SKM-1 (cell line): ENCODE measurements at regions not wholly inside any gene's neighbourhood (a gene's known extent, or its start where the extent isn't known, plus 50 kb on each side); places are given as distances from the start of the nearest gene placed in this dataset.

ENCODE experiments used
- DNase-seq: peaks from one replicate; lab custom pipeline; 2025; ENCODE audit not compliant: unreplicated experiment; lab: John Stamatoyannopoulos, UW

GRCh38 chr9:13053504-13053903 lies 226.0 kb downstream of the MPDZ start:
- no peak for DNase-seq

- no peak for DNase-seq
Observed at GRCh38 chr9:13054389-13054788, 225.1 kb downstream of the MPDZ start.
